ENCODE measurements at regions not wholly inside any gene's neighbourhood (a gene's known extent, or its start where the extent isn't known, plus 50 kb on each side); places are given as distances from the start of the nearest gene placed in this dataset.

GRCh38 chr18:38415811-38416210 is 850.2 kb upstream of the CELF4 start:
- H3K4me1 Mint-ChIP-seq, result no peaks in the 10 kb centered on the region
- no peaks in the 10 kb centered on the region for H3K9me3 ChIP-seq (ENCODE audit: low read length)
- H3K27me3 ChIP-seq (ENCODE audit: insufficient read depth, low read length, poor library complexity, severe bottlenecking), result no peaks in the 10 kb centered on the region
- POLR2A ChIA-PET, result no interaction called here
- no peak overlapping the region for H3K4me3 ChIP-seq (ENCODE audit: low read length)
- DNase-seq, result no peak
- no peak overlapping the region for H3K27ac Mint-ChIP-seq
- no peaks in the 10 kb centered on the region for H3K4me1 ChIP-seq (ENCODE audit: insufficient read depth, low read length)
- no peak overlapping the region for H3K4me3 Mint-ChIP-seq
- CTCF ChIA-PET, result no interaction called here
- no peaks in the 10 kb centered on the region for H3K36me3 ChIP-seq (ENCODE audit: insufficient read depth, low read length)
- H3K36me3 Mint-ChIP-seq, result no peaks in the 10 kb centered on the region
- no peaks in the 10 kb centered on the region for H3K27me3 Mint-ChIP-seq
- peaks cover 0 to 9% (median 4%) of the 10 kb centered on the region in 5 donors for H3K9me3 Mint-ChIP-seq
- no peak overlapping the region for H3K27ac ChIP-seq (ENCODE audit: low read depth, low read length)

GRCh38 chr18:38413193-38413592 is 847.6 kb upstream of the CELF4 start:
- no peak overlapping the region for H3K27ac ChIP-seq (ENCODE audit: low read depth, low read length)
- ChIA-PET POLR2A (no interaction called here), CTCF (no interaction called here)
- Mint-ChIP-seq H3K9me3 (peaks cover 1 to 17% (median 7%) of the 10 kb centered on the region in 5 donors), H3K27ac (no peak overlapping the region), H3K36me3 (no peaks in the 10 kb centered on the region), H3K4me3 (no peak overlapping the region), H3K27me3 (no peaks in the 10 kb centered on the region), H3K4me1 (no peaks in the 10 kb centered on the region)
- no peaks in the 10 kb centered on the region for H3K27me3 ChIP-seq (ENCODE audit: insufficient read depth, low read length, poor library complexity, severe bottlenecking)
- H3K9me3 ChIP-seq (ENCODE audit: low read length), result no peaks in the 10 kb centered on the region
- no peak overlapping the region for H3K4me3 ChIP-seq (ENCODE audit: low read length)
- H3K4me1 ChIP-seq (ENCODE audit: insufficient read depth, low read length), result no peaks in the 10 kb centered on the region
- no peak for DNase-seq
- no peaks in the 10 kb centered on the region for H3K36me3 ChIP-seq (ENCODE audit: insufficient read depth, low read length)

- ChIA-PET CTCF (no interaction called here), POLR2A (no interaction called here)
- H3K36me3 Mint-ChIP-seq, result no peaks in the 10 kb centered on the region
- no peaks in the 10 kb centered on the region for H3K27me3 ChIP-seq (ENCODE audit: insufficient read depth, low read length, poor library complexity, severe bottlenecking)
- H3K27me3 Mint-ChIP-seq, result no peaks in the 10 kb centered on the region
- H3K4me1 ChIP-seq (ENCODE audit: insufficient read depth, low read length), result no peaks in the 10 kb centered on the region
- H3K36me3 ChIP-seq (ENCODE audit: insufficient read depth, low read length), result no peaks in the 10 kb centered on the region
- H3K9me3 Mint-ChIP-seq, result peaks cover 2 to 13% (median 7%) of the 10 kb centered on the region in 5 donors
- no peaks in the 10 kb centered on the region for H3K4me1 Mint-ChIP-seq
- H3K4me3 ChIP-seq (ENCODE audit: low read length), result no peak overlapping the region
- H3K27ac Mint-ChIP-seq, result no peak overlapping the region
- no peak overlapping the region for H3K27ac ChIP-seq (ENCODE audit: low read depth, low read length)
- H3K4me3 Mint-ChIP-seq, result no peak overlapping the region
- H3K9me3 ChIP-seq (ENCODE audit: low read length), result no peaks in the 10 kb centered on the region
- no peak for DNase-seq
These were observed 841.0 kb upstream of the CELF4 start for GRCh38 chr18:38406607-38407006.

GRCh38 chr18:38402509-38402908 is 836.9 kb upstream of the CELF4 start:
- DNase-seq, result no peak
- no peaks in the 10 kb centered on the region for H3K27me3 ChIP-seq (ENCODE audit: insufficient read depth, low read length, poor library complexity, severe bottlenecking)
- Mint-ChIP-seq H3K9me3 (peaks cover 2 to 11% (median 3%) of the 10 kb centered on the region in 5 donors), H3K36me3 (no peaks in the 10 kb centered on the region), H3K27me3 (no peaks in the 10 kb centered on the region), H3K4me3 (no peak overlapping the region), H3K4me1 (no peaks in the 10 kb centered on the region), H3K27ac (no peak overlapping the region)
- no peaks in the 10 kb centered on the region for H3K9me3 ChIP-seq (ENCODE audit: low read length)
- H3K36me3 ChIP-seq (ENCODE audit: insufficient read depth, low read length), result no peaks in the 10 kb centered on the region
- CTCF ChIA-PET, result no interaction called here
- H3K4me1 ChIP-seq (ENCODE audit: insufficient read depth, low read length), result no peaks in the 10 kb centered on the region
- POLR2A ChIA-PET, result no interaction called here
- no peak overlapping the region for H3K27ac ChIP-seq (ENCODE audit: low read depth, low read length)
- no peak overlapping the region for H3K4me3 ChIP-seq (ENCODE audit: low read length)

GRCh38 chr18:38397094-38397493 is 831.5 kb upstream of the CELF4 start:
- no peak overlapping the region for H3K4me3 Mint-ChIP-seq

GRCh38 chr18:38386146-38386545 is 820.5 kb upstream of the CELF4 start:
- CTCF ChIA-PET, result no interaction called here
- no peak overlapping the region for H3K4me3 ChIP-seq (ENCODE audit: low read length)
- POLR2A ChIA-PET, result no interaction called here

More at GRCh38 chr18:38397094-38397493, 831.5 kb upstream of the CELF4 start:
- H3K36me3 ChIP-seq (ENCODE audit: insufficient read depth, low read length), result no peaks in the 10 kb centered on the region
- H3K4me1 Mint-ChIP-seq, result no peaks in the 10 kb centered on the region
- no peaks in the 10 kb centered on the region for H3K4me1 ChIP-seq (ENCODE audit: insufficient read depth, low read length)
- H3K36me3 Mint-ChIP-seq, result no peaks in the 10 kb centered on the region
- ChIA-PET POLR2A (no interaction called here), CTCF (no interaction called here)
- no peak overlapping the region for H3K4me3 ChIP-seq (ENCODE audit: low read length)
- H3K27ac ChIP-seq (ENCODE audit: low read depth, low read length), result no peak overlapping the region
- H3K27ac Mint-ChIP-seq, result no peak overlapping the region
- H3K27me3 ChIP-seq (ENCODE audit: insufficient read depth, low read length, poor library complexity, severe bottlenecking), result no peaks in the 10 kb centered on the region
- H3K27me3 Mint-ChIP-seq, result no peaks in the 10 kb centered on the region
- no peak for DNase-seq
- H3K9me3 Mint-ChIP-seq, result peaks cover 0 to 14% (median 5%) of the 10 kb centered on the region in 5 donors
- no peaks in the 10 kb centered on the region for H3K9me3 ChIP-seq (ENCODE audit: low read length)

GRCh38 chr18:38369772-38370690 is 804.4 kb upstream of the CELF4 start:
- no peak overlapping the region for H3K4me3 ChIP-seq (ENCODE audit: low read length)
- no peaks in the 10 kb centered on the region for H3K4me1 ChIP-seq (ENCODE audit: insufficient read depth, low read length)
- peaks cover 0 to 35% (median 5%) of the 10 kb centered on the region in 5 donors for H3K9me3 Mint-ChIP-seq
- no peaks in the 10 kb centered on the region for H3K36me3 ChIP-seq (ENCODE audit: insufficient read depth, low read length)
- DNase-seq, result no peak
- H3K27ac Mint-ChIP-seq, result no peak overlapping the region
- peak overlapping the region in 1 of 7 donors; percentile 12 for H3K4me3 Mint-ChIP-seq
- no peaks in the 10 kb centered on the region for H3K9me3 ChIP-seq (ENCODE audit: low read length)
- CTCF ChIA-PET, result no interaction called here
- no peaks in the 10 kb centered on the region for H3K27me3 ChIP-seq (ENCODE audit: insufficient read depth, low read length, poor library complexity, severe bottlenecking)
- H3K27ac ChIP-seq (ENCODE audit: low read depth, low read length), result no peak overlapping the region
- no peaks in the 10 kb centered on the region for H3K27me3 Mint-ChIP-seq
- H3K4me1 Mint-ChIP-seq, result no peaks in the 10 kb centered on the region
- H3K36me3 Mint-ChIP-seq, result no peaks in the 10 kb centered on the region
- POLR2A ChIA-PET, result no interaction called here

More at GRCh38 chr18:38386146-38386545, 820.5 kb upstream of the CELF4 start:
- no peak for DNase-seq
- Histone ChIP-seq H3K9me3 (ENCODE audit: low read length) (no peaks in the 10 kb centered on the region), H3K4me1 (ENCODE audit: insufficient read depth, low read length) (no peaks in the 10 kb centered on the region), H3K27me3 (ENCODE audit: insufficient read depth, low read length, poor library complexity, severe bottlenecking) (no peaks in the 10 kb centered on the region), H3K36me3 (ENCODE audit: insufficient read depth, low read length) (no peaks in the 10 kb centered on the region), H3K27ac (ENCODE audit: low read depth, low read length) (no peak overlapping the region)
- H3K4me1 Mint-ChIP-seq, result no peaks in the 10 kb centered on the region
- H3K27me3 Mint-ChIP-seq, result no peaks in the 10 kb centered on the region
- H3K27ac Mint-ChIP-seq, result no peak overlapping the region
- no peak overlapping the region for H3K4me3 Mint-ChIP-seq
- H3K9me3 Mint-ChIP-seq, result peaks cover 0 to 23% (median 12%) of the 10 kb centered on the region in 5 donors
- no peaks in the 10 kb centered on the region for H3K36me3 Mint-ChIP-seq

- H3K36me3 Mint-ChIP-seq, result no peaks in the 10 kb centered on the region
- no peak overlapping the region for H3K27ac Mint-ChIP-seq
- ChIA-PET CTCF (no interaction called here), POLR2A (no interaction called here)
- Histone ChIP-seq H3K36me3 (ENCODE audit: insufficient read depth, low read length) (no peaks in the 10 kb centered on the region), H3K9me3 (ENCODE audit: low read length) (no peaks in the 10 kb centered on the region), H3K27me3 (ENCODE audit: insufficient read depth, low read length, poor library complexity, severe bottlenecking) (no peaks in the 10 kb centered on the region), H3K4me3 (ENCODE audit: low read length) (no peak overlapping the region), H3K27ac (ENCODE audit: low read depth, low read length) (no peak overlapping the region), H3K4me1 (ENCODE audit: insufficient read depth, low read length) (no peaks in the 10 kb centered on the region)
- no peak for DNase-seq
- no peak overlapping the region for H3K4me3 Mint-ChIP-seq
- H3K27me3 Mint-ChIP-seq, result no peaks in the 10 kb centered on the region
- peaks cover 0 to 31% (median 2%) of the 10 kb centered on the region in 5 donors for H3K9me3 Mint-ChIP-seq
- no peaks in the 10 kb centered on the region for H3K4me1 Mint-ChIP-seq
These were observed 803.3 kb upstream of the CELF4 start for GRCh38 chr18:38368886-38369285.

Data from CD8-positive, alpha-beta memory T cell (primary cell).